Heart left ventricle (tissue), 13 donors: ENCODE measurements at regions not wholly inside any gene's neighbourhood (a gene's known extent, or its start where the extent isn't known, plus 50 kb on each side); places are given as distances from the start of the nearest gene placed in this dataset.

ENCODE experiments used
- CTCF ChIP-seq, 12 donors: fragments of 200-600 bp; sonication (generic) in 4 of 12; IDR thresholded peaks; one replicate each; pipeline versions ENCODE4 v1.5.0 to v1.8.0; 2018 to 2022; ENCODE audit warnings: antibody characterized with exemption in 12 of 12, mild to moderate bottlenecking in 5 of 12
- POLR2A ChIP-seq, 2 donors: fragments of 450-650 bp; IDR thresholded peaks; one replicate each; pipeline ENCODE4 v1.6.1; 2017; ENCODE audit warnings: antibody characterized with exemption in 2 of 2, mild to moderate bottlenecking in 2 of 2, moderate library complexity in 2 of 2
- donor health status: ischemic (EF 13 %, LVEDD 7.1; RV severe dilation, severe dysfunction).
- donor health status: DM: no; HTN: yes; CAD: no.
- donor health status: DM: no; HTN: no; CAD: no.
- donor health status: ischemic (EF 25% LVEDD 6.9; RV normal size, moderate dysfunction).
- donor health status: ischemic (EF 25% LVEDD 5.7; RV mildly dilated, moderate dysfunction).
- donor health status: ischemic (EF 35%, LVEDD 5.7; RV mildly dilated, moderate dysfunction).
- donor health status: nonischemic (EF 11% LVEDD 7.7; RV severe dilation, severe dysfunction).
- donor health status: DM: yes; HTN: yes; CAD: no.
- donor health status: PGD.
- donor health status: ischemic (EF 29% LVEDD 5.4; RV normal size, mild dysfunction).
- donor health status: nonischemic (EF 23%, LVEDD 6.1; RV moderate dilation, normal function).

DNA sequence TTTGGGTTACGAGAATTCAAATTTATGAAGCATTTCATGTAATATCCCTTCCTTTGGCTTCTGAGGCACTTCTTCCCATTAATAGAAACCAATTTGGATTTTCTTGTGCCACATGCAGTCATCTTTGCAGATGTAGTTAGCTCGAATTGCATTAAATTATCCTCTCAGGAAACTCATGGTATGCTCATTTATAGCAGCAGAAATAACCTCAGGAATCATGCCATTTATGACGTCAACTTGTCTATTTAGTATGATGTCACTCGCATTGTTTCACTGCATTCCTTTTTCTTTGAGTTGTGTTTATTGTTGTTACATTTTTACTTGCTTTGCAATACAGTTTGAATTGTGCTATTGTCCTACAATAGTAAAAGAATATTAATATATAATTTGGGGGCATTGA, 163.8 kb downstream of the RBM43 start:
- no peak for TF ChIP-seq CTCF (IDR thresholded peaks at IDR 0.05)
- no peak for TF ChIP-seq POLR2A (IDR thresholded peaks at IDR 0.05)
